Stomach (tissue), 8 donors: ENCODE measurements at regions not wholly inside any gene's neighbourhood (a gene's known extent, or its start where the extent isn't known, plus 50 kb on each side); places are given as distances from the start of the nearest gene placed in this dataset.

Experiments
- DNase-seq, 2 donors: peaks; one replicate each; pipeline versions ENCODE4 v3.0.0 to v3.0.0-alpha.2; 2013 to 2019
- H3K27ac ChIP-seq, 5 donors: fragments of 200-600 bp in 4 of 5; sonication (generic) in 4 of 5; one replicate each; pipeline ENCODE4 v1.5.1; 2013 to 2019; ENCODE audit warnings: mild to moderate bottlenecking in 1 of 5, moderate library complexity in 1 of 5
- H3K27me3 ChIP-seq, 3 donors: fragments of 200-600 bp; sonication (generic); one replicate each; pipeline ENCODE4 v1.5.1; 2017 to 2019; ENCODE audit warnings: mixed run types in 1 of 3
- H3K36me3 ChIP-seq, 4 donors: fragments of 200-600 bp; sonication (generic); 1 replicate in 3 of 4; 2 replicates in 1 of 4; pipeline ENCODE4 v1.5.1; 2016 to 2019
- H3K4me1 ChIP-seq, 4 donors: fragments of 200-600 bp; sonication (generic); one replicate each; pipeline ENCODE4 v1.5.1; 2016 to 2019
- H3K4me3 ChIP-seq, 4 donors: fragments of 200-600 bp; sonication (generic) in 3 of 4; one replicate each; pipeline ENCODE4 v1.5.1; 2016 to 2019; ENCODE audit warnings: mild to moderate bottlenecking in 1 of 4
- H3K9me3 ChIP-seq, 4 donors: fragments of 200-600 bp; sonication (generic); one replicate each; pipeline ENCODE4 v1.5.1; 2016 to 2019
- CTCF ChIP-seq, 7 experiments: fragments of 450-650 bp in 4 of 7; fragments of 200-600 bp in 3 of 7; sonication (generic) in 3 of 7; IDR thresholded peaks; one replicate each; pipeline ENCODE4 v1.5.1; 2016 to 2019; ENCODE audit warnings: antibody characterized with exemption in 7 of 7, control low read depth in 2 of 7, mild to moderate bottlenecking in 1 of 7
- EP300 ChIP-seq: sonication (generic); formaldehyde crosslinking; IDR thresholded peaks from one replicate; pipeline ENCODE4 v1.6.1; 2017; ENCODE audit warnings: antibody characterized with exemption
- POLR2A ChIP-seq, 4 donors: fragments of 450-650 bp; IDR thresholded peaks; one replicate each; pipeline ENCODE4 v1.6.1; 2016; ENCODE audit warnings: antibody characterized with exemption in 4 of 4, control low read depth in 2 of 4, mild to moderate bottlenecking in 1 of 4, moderate library complexity in 1 of 4
- POLR2AphosphoS5 ChIP-seq, 3 donors: sonication (generic); formaldehyde crosslinking; IDR thresholded peaks; one replicate each; pipeline ENCODE4 v1.6.1; 2016; ENCODE audit warnings: antibody characterized with exemption in 3 of 3
- WGBS, 5 donors: extraction: QIAGEN DNeasy Blood & Tissue Kit in 3 of 5; methylation state at CpG; one replicate each; pipeline versions ENCODE4 v1.1.5 to v1.1.7; 2013 to 2018; 5-methylcytosine and 5-hydroxymethylcytosine counted together
- intact Hi-C: fragments of 100-400 bp; cut with DNase I; formaldehyde crosslinking; loops from one replicate; pipeline ENCODE4 v1.15.1; 2023; ENCODE audit warnings: low total_unique reads
- donor health status: healthy with polysubstance abuse.
- donor health status: Bipolar disorder and iron deficiency.
- donor health status: healthy.

- Histone ChIP-seq H3K27ac (no peak overlapping the region), H3K36me3 (no peaks in the 10 kb centered on the region), H3K4me3 (no peak overlapping the region), H3K4me1 (no peaks in the 10 kb centered on the region), H3K27me3 (no peaks in the 10 kb centered on the region), H3K9me3 (no peaks in the 10 kb centered on the region)
- no peak for DNase-seq
- 44 to 66% (median 60%) methylated on average over 2 of the region's 2 CpGs for WGBS, 5 donors
- intact Hi-C loops, result no loop called here
- TF ChIP-seq EP300 (no peak), POLR2AphosphoS5 (IDR thresholded peaks at IDR 0.05) (no peak), POLR2A (IDR thresholded peaks at IDR 0.05) (no peak), CTCF (IDR thresholded peaks at IDR 0.05) (no peak)
Observed at GRCh38 chr2:234812851-234813250, 139.0 kb upstream of the SH3BP4 start.

GRCh38 chr2:234808907-234809306, 142.9 kb upstream of the SH3BP4 start:
- 33 to 88% (median 76%) methylated on average over 2 of the region's 2 CpGs for WGBS, 5 donors
- no peaks in the 10 kb centered on the region for H3K4me1 ChIP-seq
- H3K4me3 ChIP-seq, result no peak overlapping the region
- peaks cover 0 to 7% (median 3%) of the 10 kb centered on the region in 4 donors for H3K9me3 ChIP-seq
- no peaks in the 10 kb centered on the region for H3K27me3 ChIP-seq
- intact Hi-C loops, result no loop called here
- no peak for TF ChIP-seq EP300
- no peak for TF ChIP-seq CTCF (IDR thresholded peaks at IDR 0.05)
- no peak for TF ChIP-seq POLR2AphosphoS5 (IDR thresholded peaks at IDR 0.05)
- TF ChIP-seq POLR2A (IDR thresholded peaks at IDR 0.05), result no peak
- no peak for DNase-seq
- no peak overlapping the region for H3K27ac ChIP-seq
- H3K36me3 ChIP-seq, result no peaks in the 10 kb centered on the region

GRCh38 chr2:234806818-234807217, 145.0 kb upstream of the SH3BP4 start:
- TF ChIP-seq POLR2AphosphoS5 (IDR thresholded peaks at IDR 0.05) (no peak), POLR2A (IDR thresholded peaks at IDR 0.05) (no peak), EP300 (no peak), CTCF (IDR thresholded peaks at IDR 0.05) (no peak)
- Histone ChIP-seq H3K4me3 (no peak overlapping the region), H3K36me3 (no peaks in the 10 kb centered on the region), H3K27me3 (no peaks in the 10 kb centered on the region), H3K9me3 (peaks cover 0 to 10% (median 5%) of the 10 kb centered on the region in 4 donors), H3K27ac (no peak overlapping the region), H3K4me1 (no peaks in the 10 kb centered on the region)
- intact Hi-C loops, result no loop called here
- WGBS, 5 donors, result 93 to 100% (median 97%) methylated on average over 1 of the region's 1 CpG
- no peak for DNase-seq

- H3K4me1 ChIP-seq, result no peaks in the 10 kb centered on the region
- peaks cover 0 to 10% (median 5%) of the 10 kb centered on the region in 4 donors for H3K9me3 ChIP-seq
- 79 to 93% (median 85%) methylated on average over 1 of the region's 1 CpG for WGBS, 5 donors
- H3K27ac ChIP-seq, result no peak overlapping the region
- no peaks in the 10 kb centered on the region for H3K27me3 ChIP-seq
- no peak for DNase-seq
- H3K4me3 ChIP-seq, result no peak overlapping the region
- intact Hi-C loops, result no loop called here
- TF ChIP-seq EP300, result no peak
- TF ChIP-seq CTCF (IDR thresholded peaks at IDR 0.05), result no peak
- H3K36me3 ChIP-seq, result no peaks in the 10 kb centered on the region
Observed at GRCh38 chr2:234805836-234806235, 146.0 kb upstream of the SH3BP4 start.
